GM19025 (cell line): ENCODE measurements at regions not wholly inside any gene's neighbourhood (a gene's known extent, or its start where the extent isn't known, plus 50 kb on each side); places are given as distances from the start of the nearest gene placed in this dataset.

Experiments used
- ATAC-seq: cut with Tn5 transposase; IDR thresholded peaks from one replicate; pipeline ENCODE4 v1.9.1; 2021; ENCODE audit warnings: mild to moderate bottlenecking, low read depth, moderate library complexity; ENCODE audit not compliant: unreplicated experiment

DNA sequence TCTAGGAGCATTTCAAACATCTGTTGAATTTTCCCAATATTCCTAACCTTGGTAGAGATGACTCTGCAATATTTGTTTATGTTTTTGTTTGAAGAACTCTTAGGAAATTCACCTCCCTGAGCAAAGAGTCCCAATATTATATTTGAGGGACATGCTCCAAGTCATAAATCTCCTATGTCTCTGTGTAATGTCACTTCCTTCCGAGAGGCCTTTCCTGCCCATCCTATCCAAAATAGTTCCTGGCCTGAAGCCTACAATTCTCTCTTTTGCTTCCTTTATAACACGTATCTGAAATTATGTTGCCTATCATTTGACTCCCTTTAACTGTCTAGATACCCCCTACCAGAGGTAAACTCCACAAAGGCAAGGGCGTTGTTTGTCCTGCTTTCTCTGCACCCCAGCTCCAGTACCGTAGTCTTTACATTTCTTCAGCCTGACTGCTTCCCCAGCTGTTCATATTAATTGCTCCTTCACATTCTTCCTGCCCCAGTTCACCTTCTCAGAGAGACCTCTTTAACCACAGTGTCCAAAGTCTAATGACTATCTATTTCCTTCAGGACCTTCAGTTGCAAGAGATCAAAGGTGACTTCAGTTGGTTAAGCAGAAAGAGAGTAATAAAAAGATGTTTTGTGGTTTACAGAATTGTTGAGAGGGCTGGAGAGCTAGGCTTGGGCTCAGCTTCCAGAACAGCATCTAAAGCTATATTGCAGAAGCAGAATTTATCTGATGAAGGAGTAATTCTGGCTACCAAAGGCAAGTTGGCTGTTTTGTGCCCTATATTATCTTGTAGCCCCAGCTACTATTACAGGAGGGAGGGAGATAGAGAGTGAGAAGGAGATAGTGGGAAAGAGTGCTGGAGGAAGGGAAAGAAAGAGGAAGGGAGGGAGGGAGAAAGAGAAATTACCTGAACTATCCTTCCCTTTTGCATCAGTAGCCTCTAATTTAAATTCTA lies 109.3 kb upstream of the TMEM161B start:
- no peak for ATAC-seq

DNA sequence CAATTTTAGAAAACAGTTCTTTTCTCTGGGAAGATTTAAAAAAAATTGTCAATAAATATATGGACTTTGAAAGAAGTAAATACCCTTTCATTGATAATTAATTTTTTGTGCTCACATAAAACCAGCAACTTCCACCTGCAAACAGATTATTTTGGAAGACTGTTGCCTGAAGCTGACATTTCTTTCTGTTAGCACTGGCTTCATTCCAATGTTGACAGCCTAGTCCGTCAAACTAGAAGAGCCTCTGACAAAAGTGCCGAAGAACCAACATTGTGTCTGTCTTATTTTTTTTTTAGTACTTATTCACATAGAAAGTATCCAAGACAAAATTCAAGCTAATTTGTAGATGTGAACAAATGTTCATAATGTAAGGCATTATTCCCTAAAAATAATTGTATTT lies 108.6 kb upstream of the TMEM161B start:
- ATAC-seq = no peak

DNA sequence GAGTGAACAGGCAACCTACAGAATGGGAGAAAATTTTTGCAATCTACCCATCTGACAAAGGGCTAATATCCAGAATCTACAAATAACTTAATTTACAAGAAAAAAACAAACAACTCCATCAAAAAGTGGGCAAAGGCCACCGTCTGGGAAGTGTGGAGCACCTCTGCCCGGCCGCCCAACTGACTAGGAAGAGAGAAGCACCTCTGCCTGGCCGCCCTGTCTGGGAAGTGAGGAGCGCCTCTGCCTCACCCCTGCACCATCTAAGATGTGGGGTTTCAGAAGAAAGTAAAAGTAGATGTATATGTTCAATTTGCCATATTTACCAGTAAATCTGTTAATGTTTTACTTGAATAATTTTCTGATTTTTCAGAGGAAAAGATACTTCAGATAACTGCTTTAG lies 108.1 kb upstream of the TMEM161B start:
- ATAC-seq = no peak

DNA sequence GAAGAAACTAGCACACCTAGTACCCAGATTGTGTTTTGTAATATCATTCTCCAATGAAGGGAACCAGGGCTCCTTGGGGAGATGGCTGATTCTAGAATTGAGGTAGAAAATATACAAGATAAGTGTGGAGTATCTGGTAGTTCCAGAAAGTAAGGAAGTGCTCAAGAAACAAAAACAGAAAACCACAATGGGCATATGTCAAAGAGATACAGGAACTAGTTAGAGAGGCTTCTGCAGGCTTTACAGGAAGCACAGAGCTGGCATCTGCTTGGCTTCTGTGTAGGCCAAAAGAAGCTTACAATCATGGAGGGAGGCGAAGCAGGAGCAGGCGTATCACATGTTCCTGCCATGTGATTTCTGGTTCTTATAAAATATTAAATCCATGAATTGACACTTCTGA lies 105.7 kb upstream of the TMEM161B start:
- no peak for ATAC-seq

DNA sequence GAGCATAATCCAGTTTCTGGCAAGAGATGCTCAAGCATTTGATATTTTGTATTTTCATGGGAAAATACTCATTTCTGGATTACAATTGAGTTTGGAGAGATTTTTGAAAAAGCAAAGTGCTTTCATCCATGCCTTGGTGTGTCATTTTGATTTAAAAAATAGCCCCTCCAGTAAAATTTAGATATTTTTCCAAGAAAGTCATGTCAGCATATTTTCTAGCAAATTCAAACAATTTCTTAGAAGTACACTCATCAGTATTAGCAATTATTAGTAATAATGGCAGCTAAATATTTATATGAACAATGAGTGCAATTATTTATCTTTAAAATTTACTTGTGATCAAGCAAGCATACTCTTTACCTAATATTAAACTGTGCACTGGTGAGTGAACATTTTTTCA lies 102.2 kb upstream of the TMEM161B start:
- ATAC-seq = no peak

DNA sequence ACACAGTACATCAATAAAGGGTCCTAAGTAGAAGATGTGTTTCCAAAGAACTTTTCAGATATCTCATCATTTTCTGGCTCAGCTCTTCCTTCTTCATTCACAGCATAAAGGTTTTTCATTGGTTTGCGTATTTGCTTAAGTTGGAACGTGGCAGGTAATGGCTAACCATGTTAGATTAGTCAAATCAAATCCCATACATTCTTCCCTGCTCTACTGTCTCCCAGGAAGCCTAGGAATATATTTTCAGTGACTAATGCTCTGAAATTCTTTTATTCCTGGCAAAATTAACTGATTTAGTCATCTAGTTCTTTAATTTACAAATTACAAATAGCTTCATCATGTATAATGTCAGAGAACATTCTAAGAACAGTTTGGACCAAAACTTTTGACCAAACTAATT lies 99.6 kb upstream of the TMEM161B start:
- no peak for ATAC-seq

DNA sequence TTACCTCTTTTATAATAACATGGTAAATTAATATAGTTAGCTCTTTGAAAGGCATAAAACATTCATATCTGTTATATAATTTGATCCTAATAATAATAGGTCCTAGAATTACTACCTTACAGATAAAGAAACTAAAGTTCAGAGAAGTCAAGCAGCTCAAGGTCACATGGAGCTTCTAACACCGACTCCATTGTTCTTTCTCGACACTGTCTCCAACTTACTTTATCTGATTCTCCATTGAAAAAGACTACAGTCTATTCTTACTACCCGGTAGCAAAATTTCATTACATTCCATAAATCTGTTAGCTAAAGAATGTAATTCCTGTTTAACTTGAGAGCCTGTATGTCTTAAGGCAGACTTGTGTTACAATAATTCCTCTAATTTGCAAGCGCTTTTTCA lies 96.3 kb upstream of the TMEM161B start:
- no peak for ATAC-seq

DNA sequence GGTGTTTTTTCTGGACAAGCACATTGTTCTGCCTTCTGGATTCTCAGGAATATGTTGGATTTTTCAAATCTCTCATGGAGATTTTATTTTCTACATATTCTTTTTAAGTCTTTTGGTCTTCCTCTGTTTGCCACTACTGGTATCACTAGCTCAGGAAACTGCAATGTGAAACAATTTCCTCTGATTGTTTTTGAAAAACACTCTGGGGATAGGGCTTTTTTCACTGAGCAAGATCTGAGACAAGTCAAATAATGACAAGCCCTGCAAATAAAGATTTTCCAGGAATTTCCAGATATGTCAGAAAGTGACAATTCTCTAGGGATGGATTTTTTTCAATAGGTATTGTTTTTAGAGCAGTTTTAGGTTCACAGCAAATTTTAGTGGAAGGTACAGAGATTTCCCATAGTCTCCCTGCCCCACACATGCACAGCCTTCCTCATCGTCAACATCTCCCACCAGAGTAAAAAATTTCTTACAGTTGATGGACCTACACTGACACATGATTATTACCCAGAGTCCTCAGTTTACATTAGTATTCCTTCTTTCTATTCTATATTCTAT lies 86.9 kb upstream of the TMEM161B start:
- ATAC-seq = no peak

DNA sequence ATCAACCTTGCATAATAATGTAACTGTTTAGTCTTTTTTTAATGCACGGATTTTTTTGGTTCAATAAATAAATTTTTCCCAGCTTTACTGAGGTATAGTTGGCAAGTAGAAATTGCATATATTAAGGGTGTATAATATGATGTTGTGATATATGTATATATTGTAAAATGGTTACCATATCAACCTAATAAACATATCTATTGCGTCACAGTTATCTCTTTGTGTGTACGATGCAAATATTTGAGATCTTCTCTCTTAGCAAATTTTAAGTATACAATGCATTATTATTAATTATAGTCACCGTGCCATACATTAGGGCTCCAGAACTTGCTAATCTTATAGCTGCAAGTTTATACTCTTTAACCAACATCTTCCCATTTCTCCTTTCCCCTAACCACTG lies 57.2 kb upstream of the TMEM161B start:
- no peak for ATAC-seq

DNA sequence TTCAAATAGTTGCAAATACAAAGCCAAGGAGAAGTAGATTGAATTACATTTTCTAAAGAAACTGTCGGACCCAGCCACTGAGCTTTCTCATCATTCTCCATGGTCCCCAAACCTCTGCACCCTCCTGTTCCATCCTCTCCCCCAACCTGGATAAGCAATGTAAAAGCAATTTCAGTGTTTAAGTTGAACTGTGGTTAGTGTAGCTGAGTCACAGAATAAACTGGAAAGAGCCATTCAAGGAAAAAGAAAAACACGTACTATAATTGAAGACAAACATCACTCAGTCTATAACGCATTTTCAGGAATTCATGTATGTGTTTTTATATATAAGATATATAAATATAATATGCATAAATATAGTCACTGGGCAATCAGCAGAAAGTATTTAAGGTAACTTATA lies 54.1 kb upstream of the TMEM161B start:
- ATAC-seq = no peak
